ENCODE measurements at regions not wholly inside any gene's neighbourhood (a gene's known extent, or its start where the extent isn't known, plus 50 kb on each side); places are given as distances from the start of the nearest gene placed in this dataset.
"Not testable (repeated sequence)": the region's sequence is repeated elsewhere in the genome, so short reads cannot be mapped to it uniquely, and the experiment has no call there.

GRCh38 chr1:59210430-59210829 lies 86.5 kb upstream of the FGGY start:
- DNase-seq (ENCODE audit: low spot score), result not testable (repeated sequence)

GRCh38 chr1:59212706-59213105 lies 84.2 kb upstream of the FGGY start:
- DNase-seq (ENCODE audit: low spot score), result no peak

GRCh38 chr1:59214248-59215208 lies 82.4 kb upstream of the FGGY start:
- no peak for DNase-seq (ENCODE audit: low spot score)

- DNase-seq (ENCODE audit: low spot score), result no peak
These were observed 81.1 kb upstream of the FGGY start for GRCh38 chr1:59215766-59216291.

- not testable (repeated sequence) for DNase-seq (ENCODE audit: low spot score)
These were observed 79.5 kb upstream of the FGGY start for GRCh38 chr1:59217439-59217838.

- no peak for DNase-seq (ENCODE audit: low spot score)
These were observed 78.2 kb upstream of the FGGY start for GRCh38 chr1:59218521-59219236.

- no peak for DNase-seq (ENCODE audit: low spot score)
These were observed 77.0 kb upstream of the FGGY start for GRCh38 chr1:59219916-59220315.

GRCh38 chr1:59220356-59220755 lies 76.5 kb upstream of the FGGY start:
- no peak for DNase-seq (ENCODE audit: low spot score)

GRCh38 chr1:59223198-59223597 lies 73.7 kb upstream of the FGGY start:
- DNase-seq (ENCODE audit: low spot score), result no peak

GRCh38 chr1:59223989-59224634 lies 72.8 kb upstream of the FGGY start:
- no peak for DNase-seq (ENCODE audit: low spot score)

GRCh38 chr1:59225594-59226316 lies 71.1 kb upstream of the FGGY start:
- no peak for DNase-seq (ENCODE audit: low spot score)

GRCh38 chr1:59229138-59229537 lies 67.8 kb upstream of the FGGY start:
- DNase-seq (ENCODE audit: low spot score), result peak; percentile 32

GRCh38 chr1:59230622-59231021 lies 66.3 kb upstream of the FGGY start:
- peak; percentile 13 for DNase-seq (ENCODE audit: low spot score)

GRCh38 chr1:59232216-59232615 lies 64.7 kb upstream of the FGGY start:
- no peak for DNase-seq (ENCODE audit: low spot score)

- no peak for DNase-seq (ENCODE audit: low spot score)
These were observed 63.5 kb upstream of the FGGY start for GRCh38 chr1:59233444-59233843.

- DNase-seq (ENCODE audit: low spot score), result no peak
These were observed 60.0 kb upstream of the FGGY start for GRCh38 chr1:59236721-59237545.

- DNase-seq (ENCODE audit: low spot score), result no peak
These were observed 59.0 kb upstream of the FGGY start for GRCh38 chr1:59237900-59238299.

GRCh38 chr1:59238333-59238934 lies 58.5 kb upstream of the FGGY start:
- DNase-seq (ENCODE audit: low spot score), result no peak

- DNase-seq (ENCODE audit: low spot score), result no peak
These were observed 57.9 kb upstream of the FGGY start for GRCh38 chr1:59238993-59239392.

- DNase-seq (ENCODE audit: low spot score), result no peak
These were observed 55.0 kb upstream of the FGGY start for GRCh38 chr1:59241909-59242308.
